HUES48 (cell line): ENCODE measurements at regions not wholly inside any gene's neighbourhood (a gene's known extent, or its start where the extent isn't known, plus 50 kb on each side); places are given as distances from the start of the nearest gene placed in this dataset.

Experiments used
- H3K27ac ChIP-seq: one replicate; pipeline ENCODE4 v1.7.0; 2013; ENCODE audit warnings: low read depth, low read length, inconsistent platforms
- H3K27me3 ChIP-seq: 2 replicates; pipeline ENCODE4 v1.6.1; 2013; ENCODE audit warnings: mild to moderate bottlenecking, low read length; ENCODE audit not compliant: control insufficient read depth, insufficient read depth
- H3K36me3 ChIP-seq: 2 replicates; pipeline ENCODE4 v1.6.1; 2013; ENCODE audit warnings: low read length; ENCODE audit not compliant: control insufficient read depth, insufficient read depth
- H3K4me1 ChIP-seq: 2 replicates; pipeline ENCODE4 v1.6.1; 2013; ENCODE audit warnings: mild to moderate bottlenecking, low read length; ENCODE audit not compliant: control insufficient read depth, insufficient read depth
- H3K4me3 ChIP-seq: 2 replicates; pipeline ENCODE4 v1.5.1; 2013; ENCODE audit warnings: mild to moderate bottlenecking, low read depth, low read length
- H3K9ac ChIP-seq: 2 replicates; pipeline ENCODE4 v1.6.1; 2013; ENCODE audit warnings: mild to moderate bottlenecking, low read depth, low read length, moderate library complexity
- H3K9me3 ChIP-seq: 2 replicates; pipeline ENCODE4 v1.6.1; 2013; ENCODE audit warnings: low read length; ENCODE audit not compliant: control insufficient read depth, insufficient read depth

DNA sequence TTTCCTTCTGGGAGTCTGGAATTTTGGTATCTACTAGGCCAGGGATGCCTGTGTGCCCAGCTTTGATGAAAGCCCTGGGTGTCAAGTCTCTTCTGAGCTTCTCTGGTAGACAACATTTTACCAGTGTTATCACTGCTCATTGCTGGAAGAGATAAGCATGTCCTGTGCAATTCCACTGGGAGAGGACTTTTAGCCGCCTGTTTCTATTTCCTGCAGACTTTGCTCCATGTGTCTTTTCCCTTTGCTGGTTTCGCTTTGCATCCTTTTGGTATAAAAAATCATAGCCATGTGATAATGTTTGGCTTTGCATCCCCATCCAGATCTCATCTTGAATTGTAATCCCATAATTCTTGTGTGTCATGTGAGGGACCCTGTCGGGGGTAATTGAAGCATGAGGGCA lies 163.2 kb downstream of the SLC28A3 start:
- no peaks in the 10 kb centered on the region for H3K36me3 ChIP-seq
- H3K9ac ChIP-seq, result no peak overlapping the region
- no peak overlapping the region for H3K27ac ChIP-seq
- H3K27me3 ChIP-seq, result no peaks in the 10 kb centered on the region
- no peak overlapping the region for H3K4me3 ChIP-seq
- H3K9me3 ChIP-seq, result no peaks in the 10 kb centered on the region
- no peaks in the 10 kb centered on the region for H3K4me1 ChIP-seq

DNA sequence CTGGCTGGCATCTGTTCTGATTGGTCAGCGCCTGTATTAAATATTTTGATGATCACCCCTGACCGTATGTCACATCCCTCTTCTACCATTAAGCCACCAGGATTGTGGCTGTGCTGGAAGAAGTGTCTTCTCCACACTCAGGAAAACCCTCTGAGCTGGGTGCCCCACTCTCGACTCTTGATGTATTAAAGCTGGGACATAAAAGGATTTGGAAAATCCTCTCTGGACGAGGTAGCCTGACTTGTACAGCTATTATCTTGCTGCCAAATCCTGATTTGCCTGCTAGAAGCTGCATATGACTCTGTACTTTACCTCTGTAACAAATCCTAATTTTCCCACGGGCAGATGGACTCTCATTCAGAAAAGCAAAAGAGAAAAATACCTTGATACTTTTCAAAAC lies 161.0 kb downstream of the SLC28A3 start:
- Histone ChIP-seq H3K9ac (no peak overlapping the region), H3K4me3 (no peak overlapping the region), H3K27me3 (no peaks in the 10 kb centered on the region), H3K27ac (no peak overlapping the region), H3K9me3 (no peaks in the 10 kb centered on the region), H3K36me3 (no peaks in the 10 kb centered on the region), H3K4me1 (no peaks in the 10 kb centered on the region)

DNA sequence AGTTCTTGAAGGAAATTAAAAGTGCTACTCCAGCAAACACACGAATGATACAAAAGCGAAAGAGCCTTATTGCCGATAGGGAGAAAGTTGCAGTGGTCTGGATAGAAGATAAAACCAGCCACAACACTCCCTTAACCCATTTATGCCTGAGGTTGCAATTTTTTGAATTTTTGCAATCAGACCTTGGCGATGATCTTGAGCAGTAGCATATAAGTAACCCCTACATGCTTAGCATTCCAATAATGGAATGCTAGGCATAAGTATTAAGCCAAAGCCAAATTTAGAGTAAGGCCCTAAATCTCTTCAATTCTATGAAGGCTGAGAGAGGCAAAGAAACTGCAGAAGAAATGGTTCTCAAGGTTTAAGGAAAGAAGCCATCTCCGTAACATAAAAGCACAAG lies 153.5 kb downstream of the SLC28A3 start:
- no peaks in the 10 kb centered on the region for H3K9me3 ChIP-seq
- H3K36me3 ChIP-seq, result no peaks in the 10 kb centered on the region
- H3K27me3 ChIP-seq, result no peaks in the 10 kb centered on the region
- H3K27ac ChIP-seq, result no peak overlapping the region
- H3K4me1 ChIP-seq, result 0 out of 2 replicates have a peak, but pooled peaks cover 6% of the 10 kb centered on the region
- H3K4me3 ChIP-seq, result no peak overlapping the region
- H3K9ac ChIP-seq, result no peak overlapping the region

DNA sequence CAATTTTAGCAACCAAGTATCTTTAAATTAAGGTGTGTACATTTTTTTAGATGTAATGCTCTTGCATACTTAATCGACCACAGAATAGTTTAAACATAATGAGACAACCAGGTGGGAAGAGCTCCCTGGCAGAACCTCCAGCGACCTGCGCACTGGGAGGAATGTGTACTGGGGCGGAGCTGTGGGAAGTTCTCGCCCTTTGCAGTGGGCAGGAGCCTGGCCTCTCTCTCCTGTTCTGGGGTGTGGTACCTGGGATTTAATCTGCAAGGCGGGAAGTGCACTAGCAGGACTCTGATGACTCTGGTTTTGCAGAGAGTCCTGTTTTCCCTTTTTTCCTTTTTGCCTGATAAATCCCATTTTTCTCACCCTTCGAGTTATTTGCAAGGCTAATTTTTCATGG lies 150.7 kb downstream of the SLC28A3 start:
- H3K27me3 ChIP-seq, result no peaks in the 10 kb centered on the region
- H3K36me3 ChIP-seq, result no peaks in the 10 kb centered on the region
- no peak overlapping the region for H3K4me3 ChIP-seq
- H3K9me3 ChIP-seq, result no peaks in the 10 kb centered on the region
- no peak overlapping the region for H3K27ac ChIP-seq
- no peak overlapping the region for H3K9ac ChIP-seq
- 0 out of 2 replicates have a peak, but pooled peaks cover 6% of the 10 kb centered on the region for H3K4me1 ChIP-seq

DNA sequence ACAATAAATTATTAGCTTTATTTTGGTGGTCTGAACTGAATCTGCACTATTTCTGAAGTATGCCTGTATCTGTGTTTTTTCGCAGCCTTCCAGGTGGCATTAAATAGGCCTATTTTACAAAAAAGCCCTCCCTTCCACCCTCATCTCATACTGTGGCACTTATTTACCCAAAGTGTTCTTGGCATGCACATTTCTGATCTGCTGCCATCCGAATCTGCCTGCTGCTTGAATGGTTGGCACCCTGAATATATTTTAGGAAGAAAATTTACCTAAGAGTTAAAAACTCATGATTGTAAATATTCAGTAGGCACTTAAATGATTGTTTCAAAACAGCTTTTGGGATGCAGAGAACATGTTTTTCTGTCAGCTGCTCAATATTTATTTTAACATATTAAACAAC lies 150.1 kb downstream of the SLC28A3 start:
- no peaks in the 10 kb centered on the region for H3K36me3 ChIP-seq
- no peak overlapping the region for H3K27ac ChIP-seq
- 0 out of 2 replicates have a peak, but pooled peaks cover 6% of the 10 kb centered on the region for H3K4me1 ChIP-seq
- no peak overlapping the region for H3K9ac ChIP-seq
- no peaks in the 10 kb centered on the region for H3K27me3 ChIP-seq
- H3K4me3 ChIP-seq, result no peak overlapping the region
- no peaks in the 10 kb centered on the region for H3K9me3 ChIP-seq

DNA sequence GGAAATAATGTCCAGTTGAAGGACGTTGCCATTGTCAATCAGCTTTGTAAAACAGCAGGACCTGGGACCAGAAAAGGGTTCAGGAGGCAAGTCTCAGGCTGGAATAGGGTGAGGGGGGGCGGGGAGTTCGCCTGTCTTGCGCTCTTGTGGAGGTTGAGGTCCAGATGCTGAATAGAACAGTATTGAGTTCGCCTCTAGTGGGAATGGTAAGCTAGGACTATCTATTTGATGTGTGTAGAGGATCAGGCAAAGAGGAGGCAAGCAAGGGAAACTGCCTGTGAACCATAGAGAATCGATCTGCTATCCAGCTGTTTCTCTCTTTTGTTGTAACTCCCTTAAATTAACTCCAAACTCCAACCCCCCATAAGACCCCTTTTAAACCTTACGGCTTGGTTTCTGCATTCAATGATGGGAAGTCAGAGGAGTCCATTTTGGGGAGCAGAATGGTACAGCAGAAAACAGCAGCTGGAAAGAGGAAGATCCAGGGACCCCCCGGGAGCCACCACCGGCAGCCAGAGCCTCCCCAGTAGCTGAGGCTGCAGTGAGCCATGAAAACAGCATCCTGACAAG lies 133.7 kb downstream of the SLC28A3 start:
- Histone ChIP-seq H3K27ac (no peak overlapping the region), H3K27me3 (no peaks in the 10 kb centered on the region), H3K9ac (no peak overlapping the region), H3K4me3 (no peak overlapping the region), H3K36me3 (no peaks in the 10 kb centered on the region), H3K4me1 (no peaks in the 10 kb centered on the region), H3K9me3 (no peaks in the 10 kb centered on the region)

DNA sequence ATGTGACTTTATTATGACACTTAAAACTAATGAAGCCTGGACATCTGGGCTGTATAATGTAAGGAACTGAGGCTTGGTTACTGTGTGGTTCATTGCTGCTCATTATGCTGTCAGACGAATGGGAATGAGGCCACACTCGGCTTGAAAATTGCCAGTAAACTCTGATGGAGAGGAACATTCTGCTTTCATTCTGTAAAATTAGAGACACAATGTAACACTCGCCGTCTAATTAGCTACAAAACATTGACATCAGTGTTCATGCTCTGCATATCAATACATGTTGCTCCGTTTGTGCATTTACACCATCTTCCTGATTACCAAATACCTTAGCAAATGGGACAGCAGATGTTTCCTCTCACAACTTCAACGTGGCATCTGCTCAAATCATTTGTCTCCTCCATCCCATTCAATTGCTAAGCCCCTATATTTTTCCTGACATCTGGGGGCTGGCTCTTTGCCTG lies 133.0 kb downstream of the SLC28A3 start:
- Histone ChIP-seq H3K27ac (no peak overlapping the region), H3K9ac (no peak overlapping the region)

DNA sequence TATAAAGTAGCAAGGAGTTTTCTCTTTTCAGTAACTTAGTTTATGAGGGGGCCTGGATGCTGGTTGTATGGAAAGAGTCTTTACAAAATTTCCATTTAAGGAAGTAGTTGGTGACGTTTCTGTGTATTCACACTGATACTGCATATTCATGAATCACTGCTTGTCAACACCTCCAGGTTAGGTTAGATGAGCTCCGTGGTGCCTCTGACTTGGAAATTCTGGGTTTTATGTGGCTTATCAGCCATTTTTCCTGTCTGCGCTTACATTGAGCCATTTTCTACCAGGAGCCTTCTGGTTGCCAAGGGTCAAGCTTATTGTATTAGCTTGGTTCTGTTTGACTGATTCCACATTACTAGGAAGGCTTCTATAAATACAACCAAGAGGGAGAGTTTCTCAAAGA lies 128.3 kb downstream of the SLC28A3 start:
- Histone ChIP-seq H3K9ac (no peak overlapping the region), H3K4me1 (no peaks in the 10 kb centered on the region), H3K27me3 (no peaks in the 10 kb centered on the region), H3K36me3 (no peaks in the 10 kb centered on the region), H3K9me3 (no peaks in the 10 kb centered on the region), H3K4me3 (no peak overlapping the region), H3K27ac (no peak overlapping the region)

More for the DNA sequence above, 133.0 kb downstream of the SLC28A3 start:
- H3K4me3 ChIP-seq, result no peak overlapping the region
- no peaks in the 10 kb centered on the region for H3K36me3 ChIP-seq
- no peaks in the 10 kb centered on the region for H3K4me1 ChIP-seq
- H3K9me3 ChIP-seq, result no peaks in the 10 kb centered on the region
- no peaks in the 10 kb centered on the region for H3K27me3 ChIP-seq

DNA sequence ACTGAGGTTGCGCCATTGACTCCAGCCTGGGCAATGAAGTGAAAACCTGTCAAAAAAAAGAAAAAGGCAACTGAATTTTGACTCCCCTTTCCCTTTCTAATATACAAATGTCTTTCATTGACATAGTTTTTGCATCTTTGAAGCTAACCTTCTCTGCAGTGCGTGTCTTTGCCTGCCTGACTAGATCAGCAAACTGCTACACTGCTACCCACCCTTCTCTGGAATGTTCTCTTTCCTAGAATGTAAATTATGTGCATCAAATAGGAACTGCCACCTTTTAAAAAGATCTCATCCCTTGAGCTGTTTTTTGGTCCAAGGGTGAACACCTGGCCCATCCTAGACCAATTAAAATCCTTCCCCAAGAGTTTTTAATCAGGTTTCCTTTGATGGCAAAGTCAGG lies 127.6 kb downstream of the SLC28A3 start:
- Histone ChIP-seq H3K27ac (no peak overlapping the region), H3K36me3 (no peaks in the 10 kb centered on the region), H3K4me1 (no peaks in the 10 kb centered on the region), H3K9ac (no peak overlapping the region), H3K27me3 (no peaks in the 10 kb centered on the region), H3K9me3 (no peaks in the 10 kb centered on the region), H3K4me3 (no peak overlapping the region)

DNA sequence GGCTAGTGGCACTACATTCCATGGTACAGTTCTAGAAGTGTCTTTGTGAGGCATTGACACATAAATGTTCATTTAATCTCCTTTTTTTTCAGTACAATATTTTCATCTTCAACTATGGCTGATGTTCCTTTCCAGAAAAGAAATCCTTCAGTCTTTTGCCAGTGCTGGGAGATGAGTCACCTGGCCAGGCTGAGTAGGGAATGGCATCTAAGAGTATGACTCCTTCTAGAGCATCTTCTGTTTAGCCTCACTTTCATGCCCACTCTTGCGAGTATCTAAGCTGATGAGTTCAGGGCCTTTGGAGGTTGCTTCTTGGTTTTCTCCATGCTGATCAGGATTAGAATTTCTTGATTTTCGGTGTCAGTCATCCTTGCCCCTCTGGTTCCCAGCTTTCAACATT lies 124.4 kb downstream of the SLC28A3 start:
- H3K27ac ChIP-seq, result no peak overlapping the region
- H3K9ac ChIP-seq, result no peak overlapping the region
- no peak overlapping the region for H3K4me3 ChIP-seq
- H3K36me3 ChIP-seq, result no peaks in the 10 kb centered on the region
- H3K27me3 ChIP-seq, result no peaks in the 10 kb centered on the region
- no peaks in the 10 kb centered on the region for H3K4me1 ChIP-seq
- no peaks in the 10 kb centered on the region for H3K9me3 ChIP-seq

DNA sequence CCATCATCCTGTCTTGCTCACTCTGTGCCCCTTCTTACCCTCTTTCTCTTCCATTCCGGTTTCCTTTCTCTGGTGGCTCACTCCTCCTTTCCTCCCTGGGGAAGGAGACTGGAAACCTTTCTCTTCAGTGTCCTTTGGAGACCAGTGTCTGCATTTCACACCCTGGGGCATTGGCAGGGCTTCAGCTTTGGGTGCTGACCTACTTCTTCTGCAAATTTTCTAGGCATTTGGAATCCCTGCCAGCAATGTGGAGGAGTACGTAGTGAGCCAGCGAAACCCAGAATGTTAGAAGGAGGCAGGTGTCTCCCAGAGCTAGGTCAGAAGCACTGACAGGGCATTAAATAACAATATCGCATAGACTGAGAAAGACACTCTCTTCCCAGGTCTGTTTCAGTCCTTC lies 122.2 kb downstream of the SLC28A3 start:
- Histone ChIP-seq H3K4me3 (no peak overlapping the region), H3K27ac (no peak overlapping the region), H3K27me3 (no peaks in the 10 kb centered on the region), H3K36me3 (no peaks in the 10 kb centered on the region), H3K9me3 (0 out of 2 replicates have a peak, but pooled peaks cover 4% of the 10 kb centered on the region), H3K9ac (no peak overlapping the region), H3K4me1 (no peaks in the 10 kb centered on the region)
